Stimulated activated CD8-positive, alpha-beta memory T cell treated with anti-CD3 and anti-CD28 coated beads, Interleukin-2, amount 100 ng/mL, for 48 hours (primary cell): ENCODE measurements at regions not wholly inside any gene's neighbourhood (a gene's known extent, or its start where the extent isn't known, plus 50 kb on each side); places are given as distances from the start of the nearest gene placed in this dataset.

ENCODE experiments used
- DNase-seq, 2 donors: peaks; one replicate each; pipeline ENCODE4 v3.0.0-alpha.2; 2020; ENCODE audit warnings: low read depth in 2 of 2

DNA sequence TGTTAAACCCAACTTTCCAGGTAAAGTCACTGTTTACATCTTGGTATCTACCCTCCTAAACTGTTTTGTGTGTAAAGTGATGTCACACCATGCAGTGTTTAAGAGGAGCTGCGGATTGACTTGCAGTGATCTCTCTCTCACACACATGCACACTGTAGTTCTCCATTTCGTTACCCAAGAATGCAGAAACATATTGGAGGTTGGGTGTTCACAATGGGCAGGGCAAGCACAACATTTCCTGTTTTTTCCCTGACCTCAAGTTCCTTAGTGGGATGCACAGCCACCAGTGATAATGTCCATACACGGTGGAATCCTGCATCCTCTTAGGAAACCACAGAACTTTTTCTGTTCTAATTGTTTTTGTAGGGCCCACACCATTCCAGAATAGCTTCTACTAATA is 85.3 kb upstream of the CFAP20DC start:
- no peak for DNase-seq

DNA sequence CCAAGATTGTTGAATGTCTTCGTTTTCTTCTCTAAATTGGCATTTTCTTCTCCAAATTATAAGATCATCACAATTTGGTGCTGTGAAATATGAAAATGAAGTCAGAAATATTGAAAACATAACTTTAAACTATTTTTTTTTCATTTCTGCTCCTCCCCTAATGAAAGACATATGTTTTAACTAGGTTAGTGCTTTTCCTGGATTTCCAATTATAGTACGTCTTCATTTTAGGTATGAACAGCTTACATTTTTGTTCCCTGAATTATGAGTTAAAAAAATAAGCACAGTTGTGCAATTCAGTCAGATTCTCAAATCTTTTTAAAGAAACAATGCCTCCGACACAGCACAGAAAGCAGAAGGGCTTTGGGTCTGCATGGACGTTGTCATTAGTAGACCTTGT is 83.5 kb upstream of the CFAP20DC start:
- no peak for DNase-seq

DNA sequence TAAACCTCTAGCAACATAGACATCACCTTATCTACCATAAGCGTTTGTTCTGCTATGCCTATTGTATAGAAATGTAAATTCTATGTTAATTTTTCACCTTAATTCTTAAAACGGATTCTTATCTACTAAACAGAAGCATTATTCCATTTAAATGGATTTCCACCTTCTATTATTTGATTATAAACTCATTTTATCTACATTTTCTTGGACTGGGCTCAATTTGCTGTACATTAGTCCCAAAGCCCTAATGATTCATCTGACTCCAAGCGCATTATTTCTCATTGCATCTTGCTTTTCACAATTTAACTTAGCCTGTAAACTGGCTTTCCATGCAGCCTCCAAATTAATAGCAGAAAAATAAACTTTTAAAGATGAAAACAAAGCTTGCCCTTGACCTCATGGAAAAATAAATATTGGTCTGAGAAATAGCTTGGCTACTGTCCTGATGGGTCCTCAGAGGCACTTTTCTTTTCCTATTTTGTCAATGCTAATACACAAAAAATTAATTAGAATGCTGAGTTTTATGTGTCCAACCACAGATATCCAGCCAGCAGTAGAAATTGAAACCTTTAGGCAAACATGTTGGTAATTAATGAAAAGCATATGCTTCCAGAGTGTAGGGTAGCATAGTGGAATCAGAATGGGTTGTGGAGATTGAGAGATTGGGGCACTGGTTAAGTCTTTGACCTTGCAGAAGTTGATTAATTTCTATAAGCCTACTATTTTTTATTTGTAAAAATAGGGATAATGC is 81.4 kb upstream of the CFAP20DC start:
- DNase-seq: no peak

DNA sequence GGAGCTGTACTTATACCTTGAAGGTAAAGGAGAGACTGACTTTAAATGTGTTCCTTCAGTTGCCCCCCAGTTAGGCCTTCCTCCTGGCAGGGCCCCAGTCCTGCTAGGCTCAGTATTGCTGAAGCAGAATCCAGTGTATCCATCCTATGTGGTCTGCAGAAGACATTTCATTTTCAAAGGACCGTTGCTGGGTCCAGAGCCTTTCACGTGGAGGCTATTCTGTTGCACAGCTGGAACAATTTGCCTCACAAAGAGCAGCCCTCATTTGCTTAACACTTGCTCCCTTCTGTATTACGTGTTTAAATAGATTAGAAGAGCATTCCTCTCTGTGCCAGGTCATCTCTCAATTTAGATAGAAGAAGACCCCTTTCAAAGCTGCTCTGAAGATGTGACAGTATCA is 78.9 kb upstream of the CFAP20DC start:
- no peak for DNase-seq

DNA sequence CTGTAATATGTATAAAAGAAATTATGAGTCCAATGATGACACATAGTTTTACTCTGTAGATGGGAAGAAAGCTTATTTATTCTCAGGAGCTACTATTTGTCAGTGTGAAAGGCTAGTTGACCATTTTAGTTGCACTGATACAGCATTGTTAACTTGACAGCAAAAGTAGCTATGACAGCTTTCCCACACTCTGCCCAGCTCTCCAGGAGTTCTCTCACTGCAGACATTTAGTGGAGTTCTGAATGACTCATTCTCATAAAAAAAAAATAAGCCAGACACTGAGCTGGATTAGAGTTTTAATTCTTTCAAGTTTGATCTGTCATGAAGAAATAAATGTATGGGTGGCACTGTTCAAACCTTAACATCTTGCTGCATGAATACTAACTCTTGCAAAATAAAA is 77.2 kb upstream of the CFAP20DC start:
- no peak for DNase-seq

DNA sequence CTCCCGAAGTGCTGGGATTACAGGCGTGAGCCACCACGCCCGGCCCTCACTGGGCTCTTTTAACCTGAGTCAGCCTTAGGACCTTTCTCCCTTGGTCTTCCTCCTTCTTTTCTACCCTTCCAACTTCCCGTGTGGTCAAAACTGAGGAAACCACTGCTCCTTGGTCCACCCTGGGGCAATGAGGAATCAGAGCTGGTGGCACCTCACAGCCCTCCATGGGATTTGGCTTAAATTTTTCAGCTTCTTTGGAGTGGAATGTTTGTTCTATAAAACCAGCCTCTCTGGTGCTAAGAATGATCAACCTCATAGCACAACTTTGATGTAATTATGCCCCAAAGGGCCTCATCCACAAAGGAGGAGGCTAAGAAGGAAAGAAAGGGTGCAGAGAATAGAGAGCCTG is 76.6 kb upstream of the CFAP20DC start:
- no peak for DNase-seq

DNA sequence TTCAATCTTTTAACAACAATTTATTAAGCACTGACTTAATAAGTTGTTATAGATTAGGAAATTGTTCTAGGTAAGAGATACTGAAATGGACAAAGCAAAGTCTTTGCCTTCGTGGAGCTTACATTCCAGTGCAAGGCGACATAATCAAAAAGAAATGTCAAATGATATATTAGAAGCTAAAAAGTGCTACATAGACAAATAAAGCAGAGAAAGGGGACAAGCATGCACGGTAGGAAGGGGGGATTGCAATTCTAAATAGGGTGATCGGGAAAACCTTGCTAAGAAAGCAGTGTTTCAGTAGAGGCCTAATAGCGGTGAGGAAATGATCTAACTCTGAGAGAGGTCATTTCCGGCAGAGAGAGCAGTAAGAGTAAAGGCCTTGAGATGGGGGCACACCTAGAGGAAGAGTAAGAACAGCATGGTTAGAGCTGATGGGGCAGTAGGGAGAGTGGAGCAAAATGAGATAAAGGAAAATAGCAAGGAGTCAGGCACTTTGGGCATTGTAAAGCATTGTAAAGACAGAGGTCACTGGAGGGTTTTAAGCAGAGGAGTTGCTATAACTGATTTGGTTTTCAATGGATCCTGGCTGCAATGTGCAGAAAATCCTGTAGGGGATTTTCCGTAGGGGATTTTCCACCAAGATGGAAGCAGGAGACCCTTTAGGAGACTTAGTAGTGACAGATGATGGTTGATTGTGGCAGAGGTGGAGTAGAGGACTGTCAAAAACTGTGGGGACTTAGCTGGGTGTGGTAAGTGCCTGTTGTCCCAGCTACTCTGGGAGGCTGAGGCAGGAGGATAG is 71.7 kb upstream of the CFAP20DC start:
- DNase-seq: no peak

DNA sequence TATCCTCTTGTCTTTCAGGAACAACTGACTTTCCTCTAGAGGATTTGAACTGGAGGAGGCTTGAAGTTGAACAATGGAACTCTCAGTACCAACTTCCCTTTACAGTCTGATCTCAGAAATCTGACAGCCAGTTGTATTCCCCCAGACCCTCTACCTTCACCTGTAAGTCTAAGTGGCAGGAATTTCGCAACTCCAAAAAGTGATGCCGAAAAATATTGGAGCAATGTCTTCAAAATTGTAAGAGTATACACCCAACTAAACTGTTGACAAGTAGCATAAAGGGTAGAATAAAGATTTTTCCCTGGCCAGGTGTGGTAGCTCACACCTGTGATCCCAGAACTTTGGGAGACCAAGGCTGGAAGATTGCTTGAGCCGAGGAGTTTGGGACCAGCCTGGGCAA is 69.1 kb upstream of the CFAP20DC start:
- no peak for DNase-seq

DNA sequence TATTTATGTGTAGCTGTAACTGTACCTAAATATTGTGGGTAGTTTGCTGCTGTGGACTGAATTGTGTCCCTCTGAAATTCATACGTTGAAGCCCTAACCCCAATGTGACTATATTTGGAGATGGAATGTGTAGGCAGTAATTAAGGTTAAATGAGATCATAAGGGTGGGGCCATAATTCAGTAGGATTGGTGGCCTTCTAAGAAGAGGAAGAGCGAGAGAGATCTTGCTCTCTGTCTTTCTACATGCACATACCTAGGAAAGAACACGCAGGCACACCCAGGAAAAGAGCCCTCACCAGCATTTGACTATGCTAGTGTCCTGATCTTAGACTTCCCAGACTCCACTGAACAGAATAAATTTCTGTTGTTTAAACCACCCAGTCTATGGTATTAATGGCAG is 67.6 kb upstream of the CFAP20DC start:
- no peak for DNase-seq

DNA sequence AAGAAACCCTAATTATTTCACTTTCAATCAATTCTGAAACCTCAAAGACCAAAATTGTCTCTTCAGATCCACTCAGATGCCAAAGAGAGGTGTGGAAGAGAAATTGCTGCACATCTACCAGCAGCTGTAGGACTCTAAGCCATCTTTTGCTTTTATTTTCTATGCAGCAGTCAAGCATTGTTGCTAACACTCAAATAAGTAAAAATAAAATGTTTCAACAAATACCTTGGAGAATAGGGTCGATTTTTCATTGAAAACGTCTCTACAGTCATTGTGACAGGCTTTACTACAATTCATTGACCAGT is 66.4 kb upstream of the CFAP20DC start:
- DNase-seq: no peak

DNA sequence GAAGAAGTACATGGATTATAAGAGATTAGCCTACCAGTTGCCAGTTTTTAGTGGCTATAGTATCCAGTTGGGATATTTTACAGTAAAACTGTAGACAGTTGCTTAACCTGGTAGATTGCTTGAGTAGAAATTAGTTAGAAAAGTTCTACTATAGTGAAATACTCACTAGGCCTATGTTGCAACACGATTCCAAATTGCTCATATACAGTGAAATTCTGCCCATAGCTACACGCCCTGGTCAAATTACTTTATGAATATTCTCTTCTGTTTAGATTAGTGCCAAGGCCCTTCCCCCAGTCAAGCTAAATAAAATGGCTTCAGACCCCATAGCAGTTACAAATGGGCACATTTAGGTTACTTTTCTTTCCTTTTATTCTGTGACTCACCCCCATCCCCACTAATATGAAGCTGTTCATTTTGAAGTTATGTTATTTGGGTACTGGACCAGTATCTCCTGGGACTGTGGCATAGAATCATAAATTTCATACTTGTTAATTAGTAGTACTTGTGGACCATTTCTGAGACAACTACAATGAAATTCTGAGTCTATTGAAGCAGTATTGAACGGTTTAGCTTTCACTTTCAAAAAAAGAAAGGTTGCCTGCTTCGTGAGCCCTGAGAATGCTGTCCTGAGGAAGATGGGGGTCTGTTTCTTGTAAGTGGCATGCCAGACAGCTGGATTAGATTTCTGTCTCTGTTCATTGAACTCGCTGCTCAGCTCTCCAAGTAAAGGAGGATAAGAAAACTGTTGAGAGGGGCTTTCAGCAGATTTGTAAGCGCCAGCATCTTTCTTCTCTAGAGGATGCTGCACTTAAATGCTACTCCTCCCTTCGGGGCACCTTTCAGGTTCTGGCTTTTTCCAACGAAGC is 65.8 kb upstream of the CFAP20DC start:
- no peak for DNase-seq

DNA sequence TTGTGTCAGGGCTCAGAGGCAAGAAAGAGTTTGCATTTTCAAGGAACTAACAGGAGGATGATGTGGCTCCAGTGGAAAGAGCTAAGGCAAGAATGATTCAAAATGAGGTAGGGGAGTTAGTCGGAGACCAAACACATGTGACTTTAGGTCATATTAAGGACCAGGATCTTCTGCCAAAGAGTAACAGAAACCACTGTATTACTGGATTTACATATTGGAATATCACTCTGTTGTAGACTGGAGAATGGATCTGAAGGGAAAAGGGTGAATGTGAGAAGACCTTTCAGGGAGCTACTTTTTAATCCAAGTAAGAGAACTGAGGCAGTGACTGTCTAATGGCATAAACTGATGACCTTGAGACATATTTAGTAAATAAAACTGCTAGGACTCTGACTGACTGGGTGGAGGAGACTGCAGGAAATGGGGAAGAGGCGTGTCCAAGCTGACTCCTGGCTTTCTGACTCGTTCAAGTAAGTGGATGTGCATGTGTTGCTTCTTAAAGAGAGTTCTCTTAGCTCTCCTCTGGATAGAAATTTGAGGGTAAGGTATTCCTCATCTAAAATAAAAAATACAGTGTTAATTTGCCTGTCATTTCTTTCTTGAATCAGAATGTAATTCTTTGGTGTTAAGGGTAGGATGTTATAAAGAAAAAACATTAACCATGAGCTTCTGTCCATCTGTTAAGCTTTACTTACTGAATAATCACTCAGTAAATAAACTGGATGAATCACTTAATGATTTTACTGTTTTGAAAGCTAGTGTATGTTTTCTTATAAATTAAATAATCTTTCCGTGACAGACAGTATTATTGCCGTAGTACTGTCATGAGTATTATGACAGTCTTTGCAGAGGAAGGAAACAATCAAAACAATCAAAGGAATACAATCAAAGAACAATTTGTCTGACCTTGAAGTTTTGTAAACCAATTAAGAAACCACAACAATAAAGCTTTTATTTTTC is 58.3 kb upstream of the CFAP20DC start:
- no peak for DNase-seq

DNA sequence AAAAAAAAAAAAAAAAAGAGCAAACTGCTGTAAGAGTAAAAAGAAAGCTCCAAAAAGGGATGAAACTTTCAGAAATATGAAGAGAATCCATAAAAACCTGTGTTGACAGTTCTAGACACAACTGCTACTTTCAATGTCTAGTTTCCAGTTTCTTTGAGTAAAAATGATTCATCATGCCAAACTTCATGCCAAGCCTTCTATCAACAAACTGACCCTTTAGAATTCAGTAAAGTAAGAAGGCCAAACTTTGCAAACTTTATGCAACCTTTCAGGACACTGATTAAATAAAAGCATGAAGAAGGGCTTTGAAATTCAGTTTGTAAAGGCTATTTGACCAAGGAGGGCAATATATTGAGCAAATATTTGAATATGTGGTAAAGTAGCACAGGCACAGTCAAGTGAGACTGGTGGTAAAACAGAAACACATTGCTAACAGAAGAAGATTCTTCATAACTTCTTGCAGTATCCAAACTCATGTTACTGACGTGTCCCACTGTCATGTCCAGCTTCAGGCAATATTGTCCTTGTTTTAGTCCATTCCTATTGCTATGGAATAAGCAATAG is 56.3 kb upstream of the CFAP20DC start:
- DNase-seq: no peak

DNA sequence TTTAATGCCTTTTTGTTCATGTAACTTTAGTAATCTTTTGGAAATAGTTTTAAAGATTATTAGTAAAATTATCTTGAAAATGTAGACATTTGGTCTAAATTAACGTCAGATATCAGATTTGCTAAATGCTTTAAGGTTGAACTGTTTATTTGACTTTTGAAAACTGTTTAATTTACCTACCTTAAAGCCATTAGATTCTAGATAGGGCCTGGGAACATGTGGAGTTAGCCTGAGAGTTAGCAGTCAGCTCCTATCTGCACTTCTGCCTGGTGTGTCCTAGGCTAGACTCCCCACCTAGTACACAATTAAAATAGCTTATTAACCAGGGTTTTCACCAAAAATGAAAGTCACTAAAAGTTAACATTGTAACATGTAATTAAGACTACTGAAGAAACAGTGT is 53.7 kb upstream of the CFAP20DC start:
- no peak for DNase-seq

DNA sequence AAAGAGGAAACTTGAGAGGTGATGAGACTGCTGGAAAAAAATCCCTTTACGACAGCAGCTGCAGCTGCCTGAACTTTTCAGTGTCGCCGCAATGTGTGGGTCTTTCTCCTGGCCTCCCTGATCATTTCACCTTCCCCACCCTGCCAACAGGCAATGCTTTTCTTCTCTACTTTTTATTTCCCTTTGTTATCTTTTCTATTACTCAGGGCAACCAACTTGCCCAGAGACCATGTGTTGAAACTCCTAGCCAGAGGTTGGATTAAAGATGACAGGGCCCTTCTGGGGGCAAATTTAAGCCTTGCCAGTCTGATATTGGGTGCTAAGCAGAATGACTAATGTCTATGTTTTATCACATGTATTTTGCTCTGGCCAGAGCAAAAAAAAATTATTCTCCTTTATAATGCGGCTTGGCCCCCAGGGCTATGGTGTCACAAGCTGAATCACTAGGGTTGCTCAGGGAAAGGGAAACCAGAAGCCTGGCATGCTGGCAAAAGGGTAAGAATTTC is 51.5 kb upstream of the CFAP20DC start:
- no peak for DNase-seq
